Lower leg skin (tissue), 4 donors: ENCODE measurements at regions not wholly inside any gene's neighbourhood (a gene's known extent, or its start where the extent isn't known, plus 50 kb on each side); places are given as distances from the start of the nearest gene placed in this dataset.

Experiments used
- DNase-seq, 2 donors: peaks; one replicate each; pipeline ENCODE4 v3.0.0-alpha.2; 2019; ENCODE audit warnings: low spot score in 2 of 2
- H3K4me3 ChIP-seq: fragments of 200-600 bp; sonication (generic); 2 replicates; pipeline ENCODE4 v1.5.1; 2017; ENCODE audit warnings: mild to moderate bottlenecking, low read depth; ENCODE audit not compliant: poor library complexity, severe bottlenecking
- CTCF ChIP-seq, 3 donors: fragments of 450-650 bp; IDR thresholded peaks; one replicate each; pipeline ENCODE4 v1.5.1; 2016; ENCODE audit warnings: antibody characterized with exemption in 3 of 3, mild to moderate bottlenecking in 3 of 3, moderate library complexity in 2 of 3
- POLR2A ChIP-seq, 2 donors: fragments of 450-650 bp; IDR thresholded peaks; one replicate each; pipeline ENCODE4 v1.6.1; 2016 to 2017; ENCODE audit warnings: antibody characterized with exemption in 2 of 2, mild to moderate bottlenecking in 1 of 2, moderate library complexity in 1 of 2
- WGBS, 2 donors: methylation state at CpG; one replicate each; pipeline ENCODE4 v1.1.5; 2018; 5-methylcytosine and 5-hydroxymethylcytosine counted together
- intact Hi-C: fragments of 100-400 bp; cut with DNase I; formaldehyde crosslinking; loops from one replicate; pipeline ENCODE4 v1.15.0; 2023; ENCODE audit warnings: low total_unique reads

- no peak for DNase-seq
- intact Hi-C loops: no loop called here
- no peak overlapping the region for H3K4me3 ChIP-seq
- TF ChIP-seq POLR2A (IDR thresholded peaks at IDR 0.05) (no peak), CTCF (IDR thresholded peaks at IDR 0.05) (no peak)
- 69 to 78% methylated on average over 2 of the region's 2 CpGs for WGBS, 2 donors
These were observed 402.0 kb upstream of the ZWINT start for GRCh38 chr10:56763090-56763489.

- no peak for DNase-seq
- TF ChIP-seq CTCF (IDR thresholded peaks at IDR 0.05) (no peak), POLR2A (IDR thresholded peaks at IDR 0.05) (no peak)
- intact Hi-C loops: no loop called here
- WGBS, 2 donors: 28 to 29% methylated on average over 4 of the region's 4 CpGs
- no peak overlapping the region for H3K4me3 ChIP-seq
These were observed 384.4 kb upstream of the ZWINT start for GRCh38 chr10:56745490-56745889.

GRCh38 chr10:56728349-56728748, 367.3 kb upstream of the ZWINT start:
- 86 to 91% methylated on average over 2 of the region's 2 CpGs for WGBS, 2 donors
- intact Hi-C loops: no loop called here
- DNase-seq: no peak
- no peak for TF ChIP-seq CTCF (IDR thresholded peaks at IDR 0.05)
- no peak for TF ChIP-seq POLR2A (IDR thresholded peaks at IDR 0.05)
- no peak overlapping the region for H3K4me3 ChIP-seq

- 84 to 86% methylated on average over 7 of the region's 7 CpGs for WGBS, 2 donors
These were observed 361.9 kb upstream of the ZWINT start for GRCh38 chr10:56722912-56723311.

GRCh38 chr10:56715262-56715661, 354.2 kb upstream of the ZWINT start:
- intact Hi-C loops: no loop called here

More at GRCh38 chr10:56722912-56723311, 361.9 kb upstream of the ZWINT start:
- DNase-seq: peak in 1 of 2 donors; percentile 43
- TF ChIP-seq CTCF (IDR thresholded peaks at IDR 0.05) (no peak), POLR2A (IDR thresholded peaks at IDR 0.05) (no peak)
- intact Hi-C loops: no loop called here
- no peak overlapping the region for H3K4me3 ChIP-seq

More at GRCh38 chr10:56715262-56715661, 354.2 kb upstream of the ZWINT start:
- 69 to 70% methylated on average over 2 of the region's 2 CpGs for WGBS, 2 donors
- H3K4me3 ChIP-seq: no peak overlapping the region
- no peak for TF ChIP-seq CTCF (IDR thresholded peaks at IDR 0.05)
- no peak for TF ChIP-seq POLR2A (IDR thresholded peaks at IDR 0.05)
- DNase-seq: no peak
